H1 (cell line): ENCODE measurements at regions not wholly inside any gene's neighbourhood (a gene's known extent, or its start where the extent isn't known, plus 50 kb on each side); places are given as distances from the start of the nearest gene placed in this dataset.

Experiments
- CTCF ChIA-PET: fragments of 300-600 bp; sonication (Branson Sonifier 250); formaldehyde crosslinking; loops from one replicate; lab custom pipeline; 2021; ENCODE audit not compliant: partially characterized antibody; lab: Charles Lee
- POLR2A ChIA-PET: fragments of 300-600 bp; sonication (Branson Sonifier 250); formaldehyde crosslinking; loops from one replicate; lab custom pipeline; 2021; ENCODE audit warnings: inconsistent platforms; ENCODE audit not compliant: partially characterized antibody; lab: Charles Lee
- DNase-seq, 2 experiments: peaks; one replicate each; pipeline versions ENCODE4 v3.0.0 to v3.0.0-alpha.2; 2010 to 2022; ENCODE audit warnings: low spot score in 2 of 2, low read depth in 1 of 2, mixed read lengths in 1 of 2
- FAIRE-seq: peaks from 2 replicates; lab custom pipeline; 2011; peaks lifted over from hg19 to GRCh38; lab: Jason Lieb, UNC
- H2AFZ ChIP-seq: 2 replicates; pipeline ENCODE4 v1.8.1; 2012; ENCODE audit warnings: low read length, inconsistent platforms
- H2AK5ac ChIP-seq: 2 replicates; pipeline ENCODE4 v1.6.1; 2013; ENCODE audit warnings: low read depth, low read length
- H2BK120ac ChIP-seq: replicated peaks from 2 replicates; pipeline ENCODE3; 2013; ENCODE audit warnings: low read depth, low read length, inconsistent platforms
- H2BK12ac ChIP-seq: 2 replicates; pipeline ENCODE4 v1.6.1; 2013; ENCODE audit warnings: low read depth, low read length
- H2BK15ac ChIP-seq: 2 replicates; pipeline ENCODE4 v1.6.1; 2013; ENCODE audit warnings: low read length
- H2BK20ac ChIP-seq: 2 replicates; pipeline ENCODE4 v1.6.1; 2013; ENCODE audit warnings: low read length
- H2BK5ac ChIP-seq: 2 replicates; pipeline ENCODE4 v1.6.1; 2013; ENCODE audit warnings: low read depth, low read length
- H3K14ac ChIP-seq: 2 replicates; pipeline ENCODE4 v1.6.1; 2013; ENCODE audit warnings: inconsistent platforms; ENCODE audit not compliant: insufficient read length
- H3K18ac ChIP-seq: 2 replicates; pipeline ENCODE4 v1.6.1; 2013; ENCODE audit warnings: low read length; ENCODE audit errors: extremely low read depth
- H3K23ac ChIP-seq: 2 replicates; pipeline ENCODE4 v1.6.1; 2013; ENCODE audit warnings: inconsistent platforms; ENCODE audit not compliant: insufficient read length
- H3K23me2 ChIP-seq: 2 replicates; pipeline ENCODE4 v1.6.1; 2013; ENCODE audit warnings: low read depth, low read length
- H3K27ac ChIP-seq: 2 replicates; pipeline ENCODE4 v1.6.1; 2011; ENCODE audit warnings: low read depth, low read length, inconsistent platforms
- H3K27me3 ChIP-seq, 4 experiments: replicated peaks in 1 of 4; 1 replicate in 1 of 4; 2 replicates in 3 of 4; pipeline versions ENCODE4 v1.6.1 to v1.8.1; 2011 to 2013; ENCODE audit warnings: low read length in 3 of 4, mild to moderate bottlenecking in 3 of 4, inconsistent platforms in 2 of 4, mixed read lengths in 2 of 4, moderate library complexity in 1 of 4; ENCODE audit not compliant: control insufficient read depth in 3 of 4, insufficient read depth in 3 of 4; ENCODE audit errors: extremely low read depth in 1 of 4
- H3K36me3 ChIP-seq, 4 experiments: 2 replicates each; pipeline versions ENCODE4 v1.6.1 to v1.8.1; 2011 to 2013; ENCODE audit warnings: mild to moderate bottlenecking in 4 of 4, low read length in 3 of 4, moderate library complexity in 2 of 4, control low read depth in 1 of 4, inconsistent platforms in 1 of 4; ENCODE audit not compliant: insufficient read depth in 4 of 4, control insufficient read depth in 2 of 4
- H3K4ac ChIP-seq: replicated peaks from 2 replicates; pipeline ENCODE3; 2013; ENCODE audit warnings: low read length, low read depth, mixed read lengths, inconsistent platforms; ENCODE audit not compliant: insufficient read length
- H3K4me1 ChIP-seq, 4 experiments: replicated peaks in 1 of 4; 1 replicate in 1 of 4; 2 replicates in 3 of 4; pipeline versions ENCODE4 v1.6.1 to v1.8.1; 2011 to 2013; ENCODE audit warnings: low read length in 3 of 4, inconsistent platforms in 2 of 4, mixed read lengths in 1 of 4; ENCODE audit not compliant: insufficient read depth in 4 of 4, control insufficient read depth in 3 of 4
- H3K4me2 ChIP-seq, 2 experiments: 2 replicates each; pipeline versions ENCODE4 v1.6.1 to v1.8.1; 2011 to 2013; ENCODE audit warnings: low read depth in 2 of 2, low read length in 2 of 2, control low read depth in 1 of 2, inconsistent platforms in 1 of 2, mild to moderate bottlenecking in 1 of 2; ENCODE audit not compliant: insufficient read depth in 1 of 2
- H3K4me3 ChIP-seq, 4 experiments: fragments of 200-600, 300-600 bp in 1 of 4; sonication (generic), shearing (Covaris generic), sonication (Bioruptor Twin) in 1 of 4; 2 replicates each; pipeline versions ENCODE4 v1.5.1 to v1.8.1; 2011 to 2016; ENCODE audit warnings: low read length in 4 of 4, low read depth in 3 of 4, control low read depth in 2 of 4, inconsistent platforms in 2 of 4, mild to moderate bottlenecking in 2 of 4, mixed read lengths in 1 of 4, moderate library complexity in 1 of 4; ENCODE audit not compliant: insufficient read depth in 2 of 4; ENCODE audit errors: extremely low read depth in 1 of 4
- H3K56ac ChIP-seq: replicated peaks from 2 replicates; pipeline ENCODE3; 2013; ENCODE audit warnings: low read depth, mild to moderate bottlenecking, mixed read lengths, low read length, inconsistent platforms; ENCODE audit not compliant: insufficient read length
- H3K79me1 ChIP-seq: 2 replicates; pipeline ENCODE4 v1.6.1; 2013; ENCODE audit warnings: low read depth, low read length, control low read depth
- H3K79me2 ChIP-seq, 2 experiments: 2 replicates each; pipeline versions ENCODE4 v1.6.1 to v1.8.1; 2012 to 2013; ENCODE audit warnings: low read length in 2 of 2, mild to moderate bottlenecking in 2 of 2, inconsistent platforms in 1 of 2; ENCODE audit not compliant: insufficient read depth in 2 of 2, control insufficient read depth in 1 of 2
- H3K9ac ChIP-seq, 4 experiments: replicated peaks in 1 of 4; 1 replicate in 1 of 4; 2 replicates in 3 of 4; pipeline versions ENCODE4 v1.6.1 to v1.8.1; 2011 to 2013; ENCODE audit warnings: low read depth in 3 of 4, low read length in 3 of 4, control low read depth in 2 of 4, mild to moderate bottlenecking in 2 of 4, moderate library complexity in 2 of 4, inconsistent platforms in 1 of 4; ENCODE audit errors: extremely low read depth in 1 of 4
- H3K9me3 ChIP-seq, 2 experiments: 2 replicates each; pipeline versions ENCODE4 v1.6.1 to v1.8.1; 2012 to 2013; ENCODE audit warnings: mild to moderate bottlenecking in 2 of 2, moderate library complexity in 2 of 2, control low read depth in 1 of 2, inconsistent platforms in 1 of 2, low read depth in 1 of 2, low read length in 1 of 2, mixed read lengths in 1 of 2; ENCODE audit not compliant: insufficient read depth in 2 of 2
- H4K20me1 ChIP-seq, 2 experiments: replicated peaks in 1 of 2; 2 replicates each; pipeline versions ENCODE3 to v1.8.1; 2011 to 2013; ENCODE audit warnings: inconsistent platforms in 2 of 2, low read length in 2 of 2, mild to moderate bottlenecking in 1 of 2; ENCODE audit not compliant: insufficient read depth in 2 of 2, control insufficient read depth in 1 of 2
- H4K5ac ChIP-seq: 2 replicates; pipeline ENCODE4 v1.6.1; 2013; ENCODE audit warnings: low read length, low read depth, mixed read lengths, inconsistent platforms; ENCODE audit not compliant: insufficient read length
- H4K8ac ChIP-seq: 2 replicates; pipeline ENCODE4 v1.8.0; 2013; ENCODE audit warnings: mild to moderate bottlenecking, moderate library complexity, low read length, inconsistent platforms; ENCODE audit not compliant: insufficient read depth; ENCODE audit errors: extremely low read depth
- H4K91ac ChIP-seq: replicated peaks from 2 replicates; pipeline ENCODE3; 2013; ENCODE audit warnings: low read length, mixed read lengths, inconsistent platforms; ENCODE audit not compliant: insufficient read length
- BACH1 ChIP-seq: IDR thresholded peaks from 2 replicates; pipeline ENCODE4 v1.6.1; 2012; ENCODE audit warnings: low read length, improper control_type of control experiment
- CEBPB ChIP-seq: IDR thresholded peaks from 2 replicates; pipeline ENCODE4 v1.6.1; 2012; ENCODE audit warnings: low read depth, low read length
- CHD2 ChIP-seq: IDR thresholded peaks from 2 replicates; pipeline ENCODE4 v1.6.1; 2012; ENCODE audit warnings: low read length, improper control_type of control experiment
- GTF2F1 ChIP-seq: IDR thresholded peaks from 2 replicates; pipeline ENCODE4 v1.6.1; 2012; ENCODE audit warnings: low read depth, low read length, improper control_type of control experiment, borderline replicate concordance
- KDM1A ChIP-seq: fragments of 200-600, 300-600 bp; sonication (generic); IDR thresholded peaks from 2 replicates; pipeline ENCODE4 v1.7.1; 2016; ENCODE audit warnings: mild to moderate bottlenecking, low read length, borderline replicate concordance
- RFX5 ChIP-seq: IDR thresholded peaks from 2 replicates; pipeline ENCODE4 v1.6.1; 2011; ENCODE audit warnings: low read depth, low read length, improper control_type of control experiment, borderline replicate concordance
- SIX5 ChIP-seq: IDR thresholded peaks from 2 replicates; pipeline ENCODE4 v1.6.1; 2011; ENCODE audit warnings: mild to moderate bottlenecking, low read depth, low read length
- SP1 ChIP-seq: IDR thresholded peaks from 2 replicates; pipeline ENCODE4 v1.6.1; 2011; ENCODE audit warnings: low read depth, low read length
- TEAD4 ChIP-seq: IDR thresholded peaks from 2 replicates; pipeline ENCODE4 v1.6.1; 2012; ENCODE audit warnings: low read depth, low read length, inconsistent platforms, mixed read lengths
- WGBS, 2 experiments: shearing (Covaris generic) in 1 of 2; methylation state at CpG; one replicate each; pipeline versions ENCODE4 v1.1.6 to v1.1.7; 2013 to 2015; ENCODE audit warnings: low lambda C conversion rate in 2 of 2, mixed read lengths in 2 of 2, inconsistent platforms in 1 of 2, low coverage in 1 of 2, missing lambda C conversion rate in 1 of 2; ENCODE audit not compliant: insufficient replicate concordance in 2 of 2, insufficient coverage in 1 of 2, insufficient read length in 1 of 2; ENCODE audit errors: extremely low coverage in 1 of 2, missing lambda C conversion rate in 1 of 2; 5-methylcytosine and 5-hydroxymethylcytosine counted together
- TF ChIP-seq, protein P1 (sequence below): IDR thresholded peaks from 2 replicates; pipeline ENCODE4 v1.6.1; 2012; ENCODE audit warnings: low read length, inconsistent platforms

DNA sequence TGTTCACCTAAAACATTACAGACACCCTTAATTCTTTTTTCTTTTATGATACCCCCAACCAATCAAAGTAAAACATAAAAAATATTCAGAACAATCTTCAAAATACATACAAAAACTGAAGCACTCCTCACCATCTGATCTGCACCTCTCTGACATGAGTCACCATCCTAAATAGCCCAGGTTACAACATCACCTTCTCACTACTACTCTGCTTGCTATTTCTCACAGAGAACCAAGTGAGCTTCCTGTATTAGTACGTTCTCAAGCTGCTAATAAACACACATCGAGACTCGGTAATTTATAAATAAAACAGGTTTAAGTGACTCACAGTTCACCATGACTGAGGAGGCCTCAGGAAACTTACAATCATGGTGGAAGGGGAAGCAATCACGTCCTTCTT, 183.5 kb downstream of the CBLN2 start:
- H3K79me1 ChIP-seq = no peaks in the 10 kb centered on the region
- no peak overlapping the region for H4K91ac ChIP-seq
- H2BK120ac ChIP-seq = no peak overlapping the region
- H3K56ac ChIP-seq = no peak overlapping the region
- no peak overlapping the region for H3K23ac ChIP-seq
- no peak overlapping the region for H2BK20ac ChIP-seq
- no peaks in the 10 kb centered on the region for H3K4me1 ChIP-seq
- H3K9ac ChIP-seq = no peak overlapping the region
- TF ChIP-seq RFX5 (no peak), KDM1A (no peak), SP1 (no peak), BACH1 (no peak), GTF2F1 (no peak), CEBPB (no peak), TEAD4 (no peak), SIX5 (no peak), CHD2 (no peak)
- TF ChIP-seq, protein P1, sequence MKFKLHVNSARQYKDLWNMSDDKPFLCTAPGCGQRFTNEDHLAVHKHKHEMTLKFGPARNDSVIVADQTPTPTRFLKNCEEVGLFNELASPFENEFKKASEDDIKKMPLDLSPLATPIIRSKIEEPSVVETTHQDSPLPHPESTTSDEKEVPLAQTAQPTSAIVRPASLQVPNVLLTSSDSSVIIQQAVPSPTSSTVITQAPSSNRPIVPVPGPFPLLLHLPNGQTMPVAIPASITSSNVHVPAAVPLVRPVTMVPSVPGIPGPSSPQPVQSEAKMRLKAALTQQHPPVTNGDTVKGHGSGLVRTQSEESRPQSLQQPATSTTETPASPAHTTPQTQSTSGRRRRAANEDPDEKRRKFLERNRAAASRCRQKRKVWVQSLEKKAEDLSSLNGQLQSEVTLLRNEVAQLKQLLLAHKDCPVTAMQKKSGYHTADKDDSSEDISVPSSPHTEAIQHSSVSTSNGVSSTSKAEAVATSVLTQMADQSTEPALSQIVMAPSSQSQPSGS = no peak
- TF ChIP-seq, all 59 proteins: peak for 0
- Histone ChIP-seq H4K20me1 (no peaks in the 10 kb centered on the region), H3K4ac (no peak overlapping the region), H2BK12ac (no peak overlapping the region), H3K18ac (no peak overlapping the region), H3K27me3 (no peaks in the 10 kb centered on the region), H4K8ac (no peak overlapping the region), H3K36me3 (no peaks in the 10 kb centered on the region), H3K9me3 (peaks cover 44 to 63% of the 10 kb centered on the region in 2 experiments), H3K4me3 (no peak overlapping the region), H3K14ac (no peak overlapping the region), H2BK5ac (no peak overlapping the region), H3K79me2 (no peaks in the 10 kb centered on the region), H3K27ac (no peak overlapping the region), H2AFZ (no peak overlapping the region), H2BK15ac (no peak overlapping the region), H3K4me2 (no peak overlapping the region), H4K5ac (no peak overlapping the region), H2AK5ac (no peak overlapping the region), H3K23me2 (no peaks in the 10 kb centered on the region)
- FAIRE-seq = no peak
- WGBS, 2 experiments = 79% methylated on average over 4 of the region's 4 CpGs; no CpG with 5 or more reads in 1 of the 2 experiments
- DNase-seq = no peak
- POLR2A ChIA-PET = no interaction called here
- CTCF ChIA-PET = no interaction called here
